ENCODE measurements at regions not wholly inside any gene's neighbourhood (a gene's known extent, or its start where the extent isn't known, plus 50 kb on each side); places are given as distances from the start of the nearest gene placed in this dataset.

GRCh38 chr6:139536751-139537617 lies 162.5 kb upstream of the CITED2 start:
- H3K27me3 ChIP-seq (ENCODE audit: insufficient read depth, low read length, poor library complexity): no peaks in the 10 kb centered on the region
- H2BK15ac ChIP-seq (replicated peaks; ENCODE audit: low read depth): peak overlapping the region; percentile 37
- no peak overlapping the region for H2AK5ac ChIP-seq (ENCODE audit: low read length)
- no peak overlapping the region for H3K4me2 ChIP-seq (ENCODE audit: low read length)
- no peak overlapping the region for H2BK5ac ChIP-seq (ENCODE audit: low read length)
- H3K9ac ChIP-seq (ENCODE audit: low read length): no peak overlapping the region
- H3K18ac ChIP-seq (ENCODE audit: low read length): no peak overlapping the region
- H4K8ac ChIP-seq (ENCODE audit: low read depth, low read length): no peak overlapping the region
- H3K23ac ChIP-seq (ENCODE audit: low read length): no peak overlapping the region
- H3K56ac ChIP-seq (ENCODE audit: low read length): no peak overlapping the region
- H3K4me3 ChIP-seq (ENCODE audit: low read length): no peak overlapping the region
- peaks cover 10% of the 10 kb centered on the region for H3K4me1 ChIP-seq (ENCODE audit: control insufficient read depth, low read depth, low read length)
- H3K79me1 ChIP-seq (ENCODE audit: low read length): no peaks in the 10 kb centered on the region
- H3K79me2 ChIP-seq (ENCODE audit: control insufficient read depth, insufficient read depth, low read length): no peaks in the 10 kb centered on the region
- H3K36me3 ChIP-seq (ENCODE audit: control insufficient read depth, insufficient read depth, low read length): no peaks in the 10 kb centered on the region
- DNase-seq: no peak
- no peak overlapping the region for H2BK120ac ChIP-seq (ENCODE audit: low read depth, low read length)
- H3K27ac ChIP-seq (ENCODE audit: low read depth, low read length): no peak overlapping the region
- H4K5ac ChIP-seq (ENCODE audit: low read length): no peak overlapping the region
- no CpG with 5 or more reads among the region's 8 CpGs for WGBS (ENCODE audit: extremely low coverage, insufficient coverage, low lambda C conversion rate)
- H3K4ac ChIP-seq (ENCODE audit: low read depth, low read length): no peak overlapping the region

- Histone ChIP-seq H2BK5ac (ENCODE audit: low read length) (peak overlapping the region; percentile 37), H3K27me3 (ENCODE audit: insufficient read depth, low read length, poor library complexity) (no peaks in the 10 kb centered on the region), H3K27ac (ENCODE audit: low read depth, low read length) (peak overlapping the region; percentile 76), H3K23ac (ENCODE audit: low read length) (peak overlapping the region; percentile 17), H3K4me1 (ENCODE audit: control insufficient read depth, low read depth, low read length) (peaks cover 10% of the 10 kb centered on the region), H3K56ac (ENCODE audit: low read length) (peak overlapping the region; percentile 46), H2BK15ac (replicated peaks; ENCODE audit: low read depth) (no peak overlapping the region), H3K79me1 (ENCODE audit: low read length) (no peaks in the 10 kb centered on the region), H3K18ac (ENCODE audit: low read length) (peak overlapping the region; percentile 91), H3K79me2 (ENCODE audit: control insufficient read depth, insufficient read depth, low read length) (no peaks in the 10 kb centered on the region), H4K5ac (ENCODE audit: low read length) (peak overlapping the region; percentile 14), H3K4me2 (ENCODE audit: low read length) (no peak overlapping the region), H2AK5ac (ENCODE audit: low read length) (no peak overlapping the region), H4K8ac (ENCODE audit: low read depth, low read length) (no peak overlapping the region), H2BK120ac (ENCODE audit: low read depth, low read length) (peak overlapping the region; percentile 84), H3K4ac (ENCODE audit: low read depth, low read length) (peak overlapping the region; percentile 48), H3K9ac (ENCODE audit: low read length) (peak overlapping the region; percentile 7), H3K36me3 (ENCODE audit: control insufficient read depth, insufficient read depth, low read length) (no peaks in the 10 kb centered on the region), H3K4me3 (ENCODE audit: low read length) (no peak overlapping the region)
- DNase-seq: peak; percentile 82
- no CpG with 5 or more reads among the region's 5 CpGs for WGBS (ENCODE audit: extremely low coverage, insufficient coverage, low lambda C conversion rate)
These were observed 160.1 kb upstream of the CITED2 start for GRCh38 chr6:139534472-139535115.

- peak overlapping the region; percentile 64 for H2BK5ac ChIP-seq (ENCODE audit: low read length)
- peak overlapping the region; percentile 94 for H3K18ac ChIP-seq (ENCODE audit: low read length)
- no CpG with 5 or more reads among the region's 11 CpGs for WGBS (ENCODE audit: extremely low coverage, insufficient coverage, low lambda C conversion rate)
- H2BK15ac ChIP-seq (replicated peaks; ENCODE audit: low read depth): no peak overlapping the region
- H3K9ac ChIP-seq (ENCODE audit: low read length): peak overlapping the region; percentile 11
- H3K27me3 ChIP-seq (ENCODE audit: insufficient read depth, low read length, poor library complexity): no peaks in the 10 kb centered on the region
- H3K4me3 ChIP-seq (ENCODE audit: low read length): no peak overlapping the region
- H3K79me2 ChIP-seq (ENCODE audit: control insufficient read depth, insufficient read depth, low read length): no peaks in the 10 kb centered on the region
- H3K23ac ChIP-seq (ENCODE audit: low read length): peak overlapping the region; percentile 17
- H4K5ac ChIP-seq (ENCODE audit: low read length): peak overlapping the region; percentile 14
- no peak overlapping the region for H2AK5ac ChIP-seq (ENCODE audit: low read length)
- H3K4me2 ChIP-seq (ENCODE audit: low read length): no peak overlapping the region
- H3K56ac ChIP-seq (ENCODE audit: low read length): peak overlapping the region; percentile 46
- H3K4me1 ChIP-seq (ENCODE audit: control insufficient read depth, low read depth, low read length): peaks cover 10% of the 10 kb centered on the region
- peak; percentile 73 for DNase-seq
- H4K8ac ChIP-seq (ENCODE audit: low read depth, low read length): no peak overlapping the region
- peak overlapping the region; percentile 84 for H2BK120ac ChIP-seq (ENCODE audit: low read depth, low read length)
- H3K27ac ChIP-seq (ENCODE audit: low read depth, low read length): peak overlapping the region; percentile 92
- H3K4ac ChIP-seq (ENCODE audit: low read depth, low read length): peak overlapping the region; percentile 48
- H3K79me1 ChIP-seq (ENCODE audit: low read length): no peaks in the 10 kb centered on the region
- H3K36me3 ChIP-seq (ENCODE audit: control insufficient read depth, insufficient read depth, low read length): no peaks in the 10 kb centered on the region
These were observed 159.4 kb upstream of the CITED2 start for GRCh38 chr6:139533573-139534471.

GRCh38 chr6:139533171-139533570 lies 158.7 kb upstream of the CITED2 start:
- Histone ChIP-seq H3K9ac (ENCODE audit: low read length) (no peak overlapping the region), H2BK15ac (replicated peaks; ENCODE audit: low read depth) (peak overlapping the region; percentile 64), H2BK5ac (ENCODE audit: low read length) (peak overlapping the region; percentile 64), H4K5ac (ENCODE audit: low read length) (no peak overlapping the region), H3K4ac (ENCODE audit: low read depth, low read length) (no peak overlapping the region), H3K27ac (ENCODE audit: low read depth, low read length) (peak overlapping the region; percentile 92), H3K56ac (ENCODE audit: low read length) (peak overlapping the region; percentile 46), H3K79me2 (ENCODE audit: control insufficient read depth, insufficient read depth, low read length) (no peaks in the 10 kb centered on the region), H3K36me3 (ENCODE audit: control insufficient read depth, insufficient read depth, low read length) (no peaks in the 10 kb centered on the region), H3K23ac (ENCODE audit: low read length) (no peak overlapping the region), H2AK5ac (ENCODE audit: low read length) (no peak overlapping the region), H3K4me2 (ENCODE audit: low read length) (no peak overlapping the region), H3K4me1 (ENCODE audit: control insufficient read depth, low read depth, low read length) (peaks cover 8% of the 10 kb centered on the region), H3K4me3 (ENCODE audit: low read length) (no peak overlapping the region), H3K27me3 (ENCODE audit: insufficient read depth, low read length, poor library complexity) (no peaks in the 10 kb centered on the region), H2BK120ac (ENCODE audit: low read depth, low read length) (no peak overlapping the region), H3K79me1 (ENCODE audit: low read length) (no peaks in the 10 kb centered on the region), H3K18ac (ENCODE audit: low read length) (peak overlapping the region; percentile 94), H4K8ac (ENCODE audit: low read depth, low read length) (no peak overlapping the region)
- DNase-seq: no peak
- WGBS (ENCODE audit: extremely low coverage, insufficient coverage, low lambda C conversion rate): no CpG with 5 or more reads among the region's 4 CpGs

- H3K4me2 ChIP-seq (ENCODE audit: low read length): no peak overlapping the region
- H3K36me3 ChIP-seq (ENCODE audit: control insufficient read depth, insufficient read depth, low read length): no peaks in the 10 kb centered on the region
- no peak overlapping the region for H4K5ac ChIP-seq (ENCODE audit: low read length)
- no peak overlapping the region for H2AK5ac ChIP-seq (ENCODE audit: low read length)
- WGBS (ENCODE audit: extremely low coverage, insufficient coverage, low lambda C conversion rate): no CpG with 5 or more reads among the region's 8 CpGs
- H3K27ac ChIP-seq (ENCODE audit: low read depth, low read length): no peak overlapping the region
- no peak overlapping the region for H3K23ac ChIP-seq (ENCODE audit: low read length)
- no peak overlapping the region for H3K9ac ChIP-seq (ENCODE audit: low read length)
- H3K4me1 ChIP-seq (ENCODE audit: control insufficient read depth, low read depth, low read length): peaks cover 8% of the 10 kb centered on the region
- no peak overlapping the region for H3K4me3 ChIP-seq (ENCODE audit: low read length)
- H2BK5ac ChIP-seq (ENCODE audit: low read length): no peak overlapping the region
- H3K79me2 ChIP-seq (ENCODE audit: control insufficient read depth, insufficient read depth, low read length): no peaks in the 10 kb centered on the region
- H3K18ac ChIP-seq (ENCODE audit: low read length): peak overlapping the region; percentile 18
- H3K4ac ChIP-seq (ENCODE audit: low read depth, low read length): no peak overlapping the region
- H2BK120ac ChIP-seq (ENCODE audit: low read depth, low read length): no peak overlapping the region
- no peaks in the 10 kb centered on the region for H3K79me1 ChIP-seq (ENCODE audit: low read length)
- no peaks in the 10 kb centered on the region for H3K27me3 ChIP-seq (ENCODE audit: insufficient read depth, low read length, poor library complexity)
- no peak overlapping the region for H3K56ac ChIP-seq (ENCODE audit: low read length)
- DNase-seq: no peak
- no peak overlapping the region for H4K8ac ChIP-seq (ENCODE audit: low read depth, low read length)
- H2BK15ac ChIP-seq (replicated peaks; ENCODE audit: low read depth): peak overlapping the region; percentile 74
These were observed 157.0 kb upstream of the CITED2 start for GRCh38 chr6:139531148-139532115.

All from mesendoderm (in vitro differentiated cells).